Fibroblast of the conjunctiva (primary cell): ENCODE measurements at regions not wholly inside any gene's neighbourhood (a gene's known extent, or its start where the extent isn't known, plus 50 kb on each side); places are given as distances from the start of the nearest gene placed in this dataset.
A peak's percentile ranks its signal among the peaks of the same experiment; 100 is the strongest.
"Not testable (repeated sequence)": the region's sequence is repeated elsewhere in the genome, so short reads cannot be mapped to it uniquely, and the experiment has no call there.

ENCODE experiments used
- DNase-seq: peaks from one replicate; pipeline ENCODE4 v3.0.0-alpha.2; 2010; ENCODE audit warnings: low read depth

DNA sequence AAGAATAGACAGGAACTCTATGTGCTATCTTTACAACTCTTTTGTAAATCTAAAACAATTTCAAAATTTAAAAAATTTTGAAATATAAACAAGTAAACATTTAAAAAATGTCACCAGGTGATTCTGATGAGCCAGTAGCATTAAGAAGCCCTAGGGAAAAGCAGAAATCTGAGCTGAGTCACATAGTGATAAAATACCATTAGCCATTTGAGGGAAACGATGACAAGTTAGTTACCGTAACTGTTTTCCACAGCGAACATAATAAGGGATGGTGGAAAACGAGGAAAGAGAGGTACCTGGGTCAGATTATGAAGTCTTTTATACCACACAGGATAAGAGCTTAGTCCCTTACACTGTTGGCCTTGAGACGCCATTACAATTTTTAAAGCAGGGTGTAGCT is 55.5 kb downstream of the PRR15 start:
- no peak for DNase-seq

DNA sequence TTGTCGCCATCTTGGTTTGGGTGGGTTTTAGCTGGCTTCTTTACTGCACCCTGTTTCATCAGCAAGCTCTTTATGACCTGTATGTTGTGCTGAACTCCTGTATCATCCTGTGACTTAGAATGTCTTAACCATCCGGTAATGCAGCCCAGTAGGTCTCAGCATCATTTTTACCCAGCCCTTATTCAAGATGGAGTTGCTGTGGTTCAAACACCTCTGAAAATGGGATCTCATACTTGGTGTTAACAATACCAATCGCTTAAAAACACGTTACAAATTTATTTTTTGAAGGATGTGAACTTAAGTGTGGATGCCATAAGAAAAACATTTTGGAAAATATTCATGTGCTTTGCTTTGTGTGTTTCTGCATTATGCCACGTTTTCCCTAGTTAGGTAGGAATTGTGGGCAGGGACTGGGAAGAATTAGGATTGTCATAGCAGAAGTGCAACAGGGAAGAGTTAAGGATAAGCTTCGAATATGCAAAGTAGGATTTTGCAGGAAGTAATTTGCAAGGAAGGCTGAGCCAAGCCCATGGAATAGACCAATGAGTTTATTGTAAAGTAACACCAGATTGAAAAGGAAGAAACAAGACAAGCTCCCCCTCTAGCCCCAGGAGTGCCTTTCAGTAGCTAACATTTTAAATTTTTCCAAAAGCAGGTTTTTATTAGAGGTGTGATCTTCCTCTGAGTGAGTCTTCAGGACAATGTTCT is 56.4 kb downstream of the PRR15 start:
- DNase-seq: no peak

GRCh38 chr7:29620556-29620930 is 56.9 kb downstream of the PRR15 start:
- DNase-seq: no peak

- peak; percentile 97 for DNase-seq
Observed at GRCh38 chr7:29622335-29623265, 59.0 kb downstream of the PRR15 start.

- no peak for DNase-seq
Observed at GRCh38 chr7:29623973-29624372, 60.3 kb downstream of the PRR15 start.

- DNase-seq: no peak
Observed at GRCh38 chr7:29626730-29627129, 63.1 kb downstream of the PRR15 start.

DNA sequence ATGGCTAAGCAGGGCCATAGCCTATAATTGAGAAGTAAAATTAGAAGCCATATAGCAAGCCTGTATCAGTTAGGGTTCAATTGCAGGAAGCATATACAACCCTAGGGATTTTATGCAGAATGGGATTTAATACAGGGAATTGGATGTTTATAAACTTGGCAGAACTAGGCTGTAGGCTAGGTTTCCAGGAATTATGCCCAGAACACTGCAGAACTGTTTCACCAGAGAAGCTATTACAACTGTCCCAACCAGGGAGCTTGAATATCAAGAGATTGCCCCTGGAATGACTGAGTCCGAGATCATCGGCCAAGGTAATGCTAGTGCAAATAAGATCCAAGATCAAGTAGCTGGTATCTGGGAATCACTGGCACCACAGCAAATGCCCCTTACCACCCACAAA is 64.0 kb downstream of the PRR15 start:
- DNase-seq: no peak

DNA sequence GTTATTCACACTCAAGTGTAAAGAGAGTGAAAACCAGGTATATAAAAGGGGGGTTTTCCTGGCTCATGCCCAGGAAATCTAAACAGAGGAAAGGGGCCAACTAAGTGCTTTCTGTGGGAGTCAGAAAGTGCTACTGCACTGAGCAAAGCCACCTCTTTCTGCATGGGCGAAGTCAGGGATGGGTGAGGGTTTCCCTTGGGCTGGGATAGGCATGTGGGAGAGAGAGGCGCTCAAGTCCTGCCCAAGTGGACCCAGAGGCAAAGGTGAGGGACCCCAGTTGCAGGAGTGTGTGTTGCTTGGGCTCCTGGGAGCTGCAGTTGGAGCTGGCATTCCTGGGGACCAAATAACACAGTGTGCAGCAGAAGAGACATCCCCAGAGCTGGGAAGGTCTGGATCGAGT is 65.9 kb downstream of the PRR15 start:
- DNase-seq: no peak

DNA sequence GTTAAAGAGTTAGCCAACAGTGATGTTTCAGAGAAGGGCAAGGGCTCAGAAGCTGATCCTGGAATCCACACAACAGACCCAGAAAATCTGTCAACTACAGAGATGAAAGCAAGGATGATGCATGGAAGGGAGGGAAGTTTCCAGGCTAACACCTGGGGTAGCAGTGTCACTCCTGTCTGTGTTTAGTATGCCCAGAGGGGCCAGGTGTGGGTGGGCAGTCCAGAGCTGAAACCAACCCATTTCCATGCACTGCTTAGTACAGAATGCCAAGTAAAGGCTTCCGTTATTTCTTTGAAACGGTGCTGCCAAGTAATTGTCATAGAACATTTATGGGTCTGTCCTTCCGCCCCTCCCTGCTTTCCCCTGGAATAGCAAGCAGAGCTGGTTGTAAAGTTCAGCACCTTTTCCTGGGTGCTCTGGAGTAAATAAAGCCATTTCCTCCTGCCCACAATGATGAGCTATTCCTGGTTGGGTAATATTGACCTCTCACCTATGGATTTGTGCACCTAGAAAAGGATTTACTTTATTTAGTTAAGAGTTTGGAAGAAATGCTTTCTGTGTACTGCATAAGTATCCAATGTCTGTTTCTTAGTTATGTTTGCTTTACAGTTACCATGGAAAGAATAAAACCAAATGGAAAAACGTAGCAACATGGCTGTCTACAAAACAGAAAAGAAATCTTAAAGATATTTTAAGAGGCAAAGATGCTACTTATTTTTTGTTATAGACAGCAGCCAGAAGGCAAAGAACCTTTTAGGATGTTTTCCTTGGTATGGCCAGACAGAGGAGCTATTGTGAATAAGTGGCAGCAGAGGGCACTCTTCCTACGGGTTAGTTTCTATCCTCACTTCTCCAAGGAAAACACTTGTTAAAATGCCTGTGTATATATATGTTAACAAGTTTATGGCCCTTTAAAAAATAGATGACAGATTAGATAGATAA is 71.7 kb downstream of the PRR15 start:
- peak; percentile 42 for DNase-seq

- no peak for DNase-seq
Observed at GRCh38 chr7:29636009-29636351, 72.3 kb downstream of the PRR15 start.

GRCh38 chr7:29637374-29637773 is 73.7 kb downstream of the PRR15 start:
- no peak for DNase-seq

GRCh38 chr7:29638841-29639240 is 75.2 kb downstream of the PRR15 start:
- not testable (repeated sequence) for DNase-seq

DNA sequence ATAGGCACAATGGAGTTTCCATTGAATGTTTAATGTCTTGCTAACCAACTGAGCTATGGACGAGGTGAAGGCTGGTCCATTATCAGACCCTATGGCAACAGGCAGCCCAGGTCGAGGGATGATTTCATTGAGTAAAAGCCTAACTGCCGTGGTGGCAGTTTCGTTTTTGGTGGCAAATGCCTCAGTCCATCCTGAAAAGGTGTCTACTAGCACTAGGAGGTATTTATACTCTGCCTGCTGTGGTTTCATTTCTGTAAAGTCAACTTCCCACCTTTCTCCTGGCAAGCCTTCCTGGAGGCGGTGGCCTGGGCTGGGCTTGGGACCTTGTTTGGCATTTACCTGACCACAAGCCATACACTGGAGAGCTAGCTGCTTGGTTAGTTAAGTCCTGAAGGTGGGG is 75.8 kb downstream of the PRR15 start:
- DNase-seq: no peak

DNA sequence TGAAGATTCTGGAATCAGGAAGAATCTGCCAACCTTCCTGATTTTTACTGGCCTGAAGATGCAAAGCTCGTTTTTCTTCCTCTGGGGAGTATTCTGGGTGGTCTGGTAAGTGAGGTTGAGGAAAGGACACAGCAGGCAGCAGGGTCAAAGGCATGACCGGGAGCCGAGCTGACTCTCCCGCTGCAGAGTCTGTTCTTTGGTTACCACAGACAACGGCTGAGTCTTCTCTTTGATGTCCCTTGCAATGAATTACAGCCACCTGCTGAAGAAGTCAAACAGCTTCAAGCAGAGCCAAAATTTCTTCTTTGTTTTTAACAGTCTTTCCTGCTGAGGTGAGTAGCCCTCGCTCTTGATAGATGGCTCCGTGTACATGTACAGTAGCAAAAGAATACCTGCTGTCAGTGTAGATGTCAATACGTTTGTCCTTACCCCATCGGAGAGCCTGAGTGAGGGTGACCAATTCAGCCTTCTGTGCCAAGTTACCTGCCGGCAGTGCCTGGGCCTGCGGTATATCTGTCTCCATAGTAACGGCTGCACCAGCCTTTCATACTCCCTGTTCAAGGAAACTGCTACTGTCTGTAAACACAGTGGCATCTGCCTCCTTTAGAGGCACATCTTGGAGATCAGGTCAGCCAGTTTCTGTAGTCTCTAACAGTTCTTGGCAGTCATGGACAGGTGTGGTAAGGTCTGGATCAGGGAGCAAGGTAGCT is 76.4 kb downstream of the PRR15 start:
- no peak for DNase-seq

DNA sequence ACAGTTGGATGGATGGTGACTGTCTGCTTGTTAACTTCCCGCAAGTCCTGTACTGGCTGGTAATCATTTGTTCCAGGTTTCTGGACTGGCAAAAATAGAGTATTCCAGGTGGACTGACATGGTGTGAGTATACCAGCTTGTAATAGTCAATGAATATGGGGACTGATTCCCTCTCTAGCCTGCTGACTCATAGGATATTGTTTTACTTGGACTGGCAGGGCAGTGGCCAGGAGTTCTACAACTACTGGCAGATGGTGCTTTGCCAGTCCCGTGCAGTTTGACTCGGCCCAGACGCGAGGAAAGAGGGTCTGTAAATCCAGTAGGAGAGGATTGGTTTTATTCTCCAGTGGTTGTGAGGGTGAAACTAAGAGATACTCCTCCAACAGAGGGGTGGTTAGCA is 78.0 kb downstream of the PRR15 start:
- no peak for DNase-seq

DNA sequence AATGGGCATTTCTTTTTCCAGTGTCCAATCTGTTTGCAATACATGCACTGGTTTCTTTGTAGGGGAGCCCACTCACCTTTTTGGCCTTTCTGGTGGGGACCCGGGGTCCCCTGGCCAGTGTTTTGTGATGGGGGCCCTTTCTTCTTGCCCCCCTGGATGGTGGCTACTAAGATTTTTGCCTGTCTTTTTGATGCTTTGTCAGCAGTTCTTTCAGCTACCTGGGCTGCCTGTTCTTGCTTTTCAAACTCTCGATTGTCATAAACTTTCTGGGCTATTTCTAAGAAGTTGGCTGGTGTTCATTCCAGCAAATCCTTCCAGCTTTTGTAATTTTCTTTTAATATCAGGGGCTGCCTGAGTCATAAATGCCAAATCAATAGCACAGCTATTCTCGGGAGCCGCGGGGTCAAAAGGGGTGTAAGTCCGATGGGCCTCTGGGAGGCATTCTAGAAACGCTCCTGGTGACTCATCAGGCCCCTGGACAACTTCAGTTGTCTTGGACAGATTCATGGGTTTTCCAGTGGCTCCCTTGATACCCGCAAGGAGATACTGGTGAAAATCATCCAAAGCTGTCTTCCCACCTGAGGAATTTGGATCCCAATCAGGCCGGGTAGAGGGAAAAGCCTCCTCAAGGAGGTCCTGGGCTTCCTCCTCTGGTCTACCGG is 79.0 kb downstream of the PRR15 start:
- no peak for DNase-seq

- not testable (repeated sequence) for DNase-seq
Observed at GRCh38 chr7:29646116-29646515, 82.5 kb downstream of the PRR15 start.

DNA sequence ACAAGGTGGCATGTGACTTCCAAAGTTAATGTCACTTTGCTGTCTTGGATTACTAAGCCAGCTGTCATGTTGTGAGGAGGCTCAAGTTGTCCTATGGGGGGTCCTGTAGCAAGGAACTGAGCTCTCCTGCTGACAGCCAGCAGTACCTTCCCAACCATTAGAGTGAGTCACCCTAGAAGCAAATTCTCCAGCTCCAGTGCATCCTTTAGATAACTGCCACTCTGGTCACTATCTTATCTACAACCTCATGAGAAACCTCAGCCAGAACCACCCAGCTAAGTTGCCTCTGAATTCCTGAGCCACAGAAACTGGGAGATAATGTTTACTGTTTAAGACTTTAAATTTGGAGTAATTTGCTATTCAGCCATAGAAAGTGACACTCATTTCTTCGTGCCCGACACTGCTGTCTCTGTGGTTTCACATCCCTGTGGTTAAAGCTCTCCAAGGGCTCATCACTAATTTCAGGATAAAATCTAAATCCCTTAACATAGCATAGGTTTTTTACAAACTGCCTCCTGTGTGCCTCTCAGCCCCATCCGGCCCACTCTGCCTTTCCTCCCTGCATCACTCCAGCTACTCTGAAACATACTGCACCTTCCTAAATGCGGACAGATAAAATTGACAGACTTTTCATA is 83.5 kb downstream of the PRR15 start:
- no peak for DNase-seq

DNA sequence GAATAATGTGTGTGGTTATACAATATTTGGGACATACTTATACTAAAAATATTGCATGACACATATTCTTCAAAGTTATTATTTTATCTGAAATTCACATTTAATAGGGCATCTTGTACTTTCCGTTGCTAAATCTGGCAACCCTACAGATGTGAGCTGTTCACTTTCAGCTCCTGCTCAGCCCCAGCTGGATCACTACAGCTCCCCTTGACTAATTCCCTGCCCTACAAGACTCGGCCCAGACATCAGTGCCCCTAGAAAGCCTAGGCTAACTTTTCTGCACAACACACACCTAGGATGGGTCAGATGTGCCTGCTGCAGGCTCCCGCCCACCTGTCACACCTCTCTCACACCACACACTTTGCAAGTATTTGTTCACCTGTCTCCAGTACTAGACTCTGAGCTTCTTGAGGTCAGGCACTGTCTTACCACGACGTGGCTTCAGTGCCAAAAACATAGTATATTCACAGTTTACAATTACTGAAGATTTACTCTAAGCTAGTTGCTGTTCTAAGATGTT is 84.1 kb downstream of the PRR15 start:
- not testable (repeated sequence) for DNase-seq

DNA sequence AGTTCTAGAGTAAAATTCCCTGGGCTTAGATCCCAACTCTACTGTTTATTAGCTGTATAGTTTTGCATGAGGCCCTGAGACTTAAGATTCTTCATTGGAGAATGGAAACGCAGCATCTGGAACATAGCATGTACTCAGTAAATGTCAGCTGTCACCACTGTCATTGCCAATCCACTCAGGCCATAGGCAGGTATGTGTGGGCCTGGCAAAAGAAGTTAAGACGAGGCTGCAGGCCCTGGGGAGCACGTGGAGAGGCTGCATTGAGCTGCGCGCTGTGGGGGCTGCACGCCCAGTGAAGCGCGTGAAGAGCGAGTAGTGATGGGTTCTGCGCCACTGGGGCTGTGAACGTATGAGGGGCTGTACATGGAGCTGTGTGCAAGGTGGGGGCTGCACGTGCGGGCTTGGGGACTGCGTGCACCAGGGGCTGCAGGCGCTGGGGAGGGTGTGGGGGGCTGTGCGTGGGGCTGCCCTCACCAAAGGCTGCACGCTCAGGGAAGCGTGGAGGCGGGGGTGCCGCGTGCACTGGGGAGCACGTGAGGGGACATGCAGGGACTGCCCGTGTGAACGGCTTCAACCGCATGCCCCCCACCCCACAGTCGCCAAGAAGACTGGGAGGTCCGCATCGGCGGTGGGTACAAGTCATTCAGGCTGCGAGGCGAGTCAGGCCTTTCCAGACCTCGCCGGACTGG is 85.5 kb downstream of the PRR15 start:
- DNase-seq: no peak
